Naive thymus-derived CD4-positive, alpha-beta T cell (primary cell): ENCODE measurements at regions not wholly inside any gene's neighbourhood (a gene's known extent, or its start where the extent isn't known, plus 50 kb on each side); places are given as distances from the start of the nearest gene placed in this dataset.

ENCODE experiments used
- ATAC-seq: fragments of 150-1000 bp; cut with Tn5 transposase; 2 replicates; pipeline ENCODE4 v1.10.0; 2021; ENCODE audit warnings: mild to moderate bottlenecking, moderate library complexity
- CTCF ChIA-PET: fragments of 350-600 bp; sonication (Branson Sonifier 250); formaldehyde crosslinking; loops from one replicate; lab custom pipeline; 2021; ENCODE audit warnings: antibody characterized with exemption; lab: Charles Lee
- POLR2A ChIA-PET: fragments of 350-600 bp; sonication (Branson Sonifier 250); formaldehyde crosslinking; loops from one replicate; lab custom pipeline; 2021; ENCODE audit warnings: antibody characterized with exemption, inconsistent platforms; lab: Charles Lee
- DNase-seq, 9 donors: peaks; one replicate each; pipeline versions ENCODE4 v3.0.0 to v3.0.0-alpha.2; 2020 to 2022; ENCODE audit warnings: mixed read lengths in 1 of 9
- H3K27ac ChIP-seq: one replicate; pipeline ENCODE4 v1.7.0; 2013; ENCODE audit warnings: mild to moderate bottlenecking, low read depth, low read length, moderate library complexity
- H3K27me3 ChIP-seq, 2 donors: one replicate each; pipeline ENCODE4 v1.7.0; 2013; ENCODE audit warnings: low read length in 2 of 2, mild to moderate bottlenecking in 2 of 2, moderate library complexity in 2 of 2; ENCODE audit not compliant: control insufficient read depth in 2 of 2, insufficient read depth in 2 of 2
- H3K36me3 ChIP-seq, 3 experiments: 1 replicate in 2 of 3; 2 replicates in 1 of 3; pipeline ENCODE4 v1.7.0; 2013; ENCODE audit warnings: low read length in 3 of 3, mild to moderate bottlenecking in 3 of 3, moderate library complexity in 1 of 3; ENCODE audit not compliant: insufficient read depth in 3 of 3, control insufficient read depth in 2 of 3
- H3K4me1 ChIP-seq, 2 donors: one replicate each; pipeline ENCODE4 v1.7.0; 2013; ENCODE audit warnings: low read length in 2 of 2, mild to moderate bottlenecking in 2 of 2, moderate library complexity in 1 of 2; ENCODE audit not compliant: control insufficient read depth in 2 of 2, insufficient read depth in 2 of 2
- H3K4me3 ChIP-seq: 2 replicates; pipeline ENCODE4 v1.7.0; 2013; ENCODE audit warnings: mild to moderate bottlenecking, low read length
- H3K9me3 ChIP-seq, 3 experiments: 1 replicate in 2 of 3; 2 replicates in 1 of 3; pipeline ENCODE4 v1.7.0; 2013; ENCODE audit warnings: low read length in 3 of 3; ENCODE audit not compliant: control insufficient read depth in 2 of 3
- H3K27ac Mint-ChIP-seq, 9 donors: one replicate each; pipeline ENCODE4 v1.8.0; 2020 to 2022; ENCODE audit warnings: mixed read lengths in 9 of 9, mild to moderate bottlenecking in 8 of 9, moderate library complexity in 5 of 9, inconsistent platforms in 2 of 9
- H3K27me3 Mint-ChIP-seq, 5 donors: one replicate each; pipeline ENCODE4 v1.8.0; 2021 to 2022; ENCODE audit warnings: mixed read lengths in 5 of 5, mild to moderate bottlenecking in 1 of 5
- H3K36me3 Mint-ChIP-seq, 5 donors: one replicate each; pipeline ENCODE4 v1.8.0; 2020 to 2022; ENCODE audit warnings: mixed read lengths in 5 of 5, mild to moderate bottlenecking in 3 of 5, inconsistent platforms in 1 of 5
- H3K4me1 Mint-ChIP-seq, 7 donors: one replicate each; pipeline ENCODE4 v1.8.0; 2020 to 2022; ENCODE audit warnings: mixed read lengths in 7 of 7, mild to moderate bottlenecking in 3 of 7, inconsistent platforms in 1 of 7
- H3K4me3 Mint-ChIP-seq, 10 donors: one replicate each; pipeline ENCODE4 v1.8.0; 2020 to 2022; ENCODE audit warnings: mild to moderate bottlenecking in 10 of 10, mixed read lengths in 10 of 10, moderate library complexity in 6 of 10, inconsistent platforms in 2 of 10
- H3K9me3 Mint-ChIP-seq, 11 donors: one replicate each; pipeline ENCODE4 v1.8.0; 2020 to 2022; ENCODE audit warnings: mixed read lengths in 11 of 11, mild to moderate bottlenecking in 4 of 11, inconsistent platforms in 1 of 11, moderate library complexity in 1 of 11
- intact Hi-C, 2 donors: fragments of 100-400 bp; cut with micrococcal nuclease; formaldehyde crosslinking; loops; one replicate each; pipeline ENCODE4 v1.15.1; 2023

- ATAC-seq (no peak), DNase-seq (no peak)
- Mint-ChIP-seq H3K9me3 (peaks cover 0 to 10% (median 2%) of the 10 kb centered on the region in 11 donors), H3K36me3 (no peaks in the 10 kb centered on the region), H3K27me3 (no peaks in the 10 kb centered on the region), H3K4me3 (no peak overlapping the region), H3K27ac (no peak overlapping the region), H3K4me1 (no peaks in the 10 kb centered on the region)
- H3K9me3 ChIP-seq: peaks cover 0 to 6% (median 0%) of the 10 kb centered on the region in 3 experiments
- no peaks in the 10 kb centered on the region for H3K36me3 ChIP-seq
- H3K27me3 ChIP-seq: no peaks in the 10 kb centered on the region
- CTCF ChIA-PET: no interaction called here
- H3K4me3 ChIP-seq: no peak overlapping the region
- intact Hi-C loops: no loop called here
- POLR2A ChIA-PET: no interaction called here
- H3K4me1 ChIP-seq: no peaks in the 10 kb centered on the region
- no peak overlapping the region for H3K27ac ChIP-seq
Measured at GRCh38 chr4:91963486-91963885, 340.3 kb upstream of the GRID2 start.

DNA sequence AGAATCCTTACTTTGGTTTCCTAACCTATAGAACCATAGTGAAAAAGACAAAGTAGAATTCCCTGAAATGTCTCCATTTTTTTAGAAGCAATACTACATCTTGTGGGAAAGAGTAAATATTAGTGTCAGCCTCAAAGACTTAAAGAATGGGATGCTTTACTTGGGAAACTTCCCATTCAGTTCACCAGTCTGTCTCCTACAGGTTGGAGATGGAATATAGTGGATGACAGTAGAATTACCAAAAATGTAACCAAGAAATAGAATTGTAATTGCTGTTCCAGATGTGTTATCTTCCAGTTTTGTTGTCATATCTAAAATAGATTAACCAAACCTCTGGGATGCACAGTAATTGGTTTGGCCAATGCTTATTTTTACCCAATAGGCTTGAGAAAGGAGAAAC is 338.6 kb upstream of the GRID2 start:
- intact Hi-C loops: no loop called here
- ChIA-PET POLR2A (no interaction called here), CTCF (no interaction called here)
- DNase-seq: no peak
- Histone ChIP-seq H3K36me3 (no peaks in the 10 kb centered on the region), H3K4me3 (no peak overlapping the region), H3K27me3 (no peaks in the 10 kb centered on the region), H3K4me1 (no peaks in the 10 kb centered on the region), H3K9me3 (peaks cover 0 to 4% (median 0%) of the 10 kb centered on the region in 3 experiments), H3K27ac (no peak overlapping the region)
- no peaks in the 10 kb centered on the region for H3K27me3 Mint-ChIP-seq
- peaks cover 0 to 10% (median 2%) of the 10 kb centered on the region in 11 donors for H3K9me3 Mint-ChIP-seq
- H3K27ac Mint-ChIP-seq: no peak overlapping the region
- no peak for ATAC-seq
- no peak overlapping the region for H3K4me3 Mint-ChIP-seq
- H3K36me3 Mint-ChIP-seq: no peaks in the 10 kb centered on the region
- H3K4me1 Mint-ChIP-seq: no peaks in the 10 kb centered on the region

DNA sequence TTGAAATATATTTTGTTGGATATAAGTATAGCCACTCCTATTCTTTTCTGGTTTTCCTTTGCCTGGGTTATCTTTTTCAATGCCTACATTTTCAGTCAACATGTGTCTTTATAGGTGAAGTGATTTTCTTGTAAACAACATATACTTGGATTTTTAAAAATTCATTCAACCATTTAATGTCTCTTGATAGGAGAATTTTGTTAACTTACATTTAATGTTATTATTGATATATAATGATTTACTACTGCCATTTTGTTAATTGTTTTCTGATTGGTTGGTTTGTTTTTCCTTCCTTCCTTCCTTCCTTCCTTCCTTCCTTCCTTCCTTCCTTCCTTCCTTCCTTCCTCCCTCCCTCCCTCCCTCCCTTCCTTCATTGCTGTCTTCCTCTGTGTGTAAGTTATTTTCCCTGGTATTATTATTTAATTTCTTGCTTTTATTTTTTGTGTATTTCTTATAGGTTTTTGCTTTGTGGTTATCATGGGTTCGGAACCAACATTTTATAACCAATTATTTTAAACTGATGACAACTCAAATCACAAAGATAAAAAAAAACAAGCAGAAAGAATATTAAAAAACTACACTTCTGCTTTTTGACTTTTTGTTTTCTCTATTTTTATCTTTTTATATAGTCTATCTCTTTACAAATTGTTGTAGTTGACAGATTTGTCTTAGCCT is 330.1 kb upstream of the GRID2 start:
- no peak overlapping the region for H3K27ac ChIP-seq
- Mint-ChIP-seq H3K36me3 (peaks cover 0 to 4% (median 0%) of the 10 kb centered on the region in 5 donors), H3K4me1 (no peaks in the 10 kb centered on the region), H3K9me3 (peaks cover 2 to 22% (median 9%) of the 10 kb centered on the region in 11 donors), H3K27me3 (no peaks in the 10 kb centered on the region), H3K4me3 (no peak overlapping the region), H3K27ac (no peak overlapping the region)
- no peaks in the 10 kb centered on the region for H3K27me3 ChIP-seq
- no peak for ATAC-seq
- H3K36me3 ChIP-seq: no peaks in the 10 kb centered on the region
- ChIA-PET CTCF (no interaction called here), POLR2A (no interaction called here)
- no peak for DNase-seq
- no peak overlapping the region for H3K4me3 ChIP-seq
- H3K9me3 ChIP-seq: peaks cover 0 to 6% (median 4%) of the 10 kb centered on the region in 3 experiments
- intact Hi-C loops: no loop called here
- H3K4me1 ChIP-seq: no peaks in the 10 kb centered on the region

DNA sequence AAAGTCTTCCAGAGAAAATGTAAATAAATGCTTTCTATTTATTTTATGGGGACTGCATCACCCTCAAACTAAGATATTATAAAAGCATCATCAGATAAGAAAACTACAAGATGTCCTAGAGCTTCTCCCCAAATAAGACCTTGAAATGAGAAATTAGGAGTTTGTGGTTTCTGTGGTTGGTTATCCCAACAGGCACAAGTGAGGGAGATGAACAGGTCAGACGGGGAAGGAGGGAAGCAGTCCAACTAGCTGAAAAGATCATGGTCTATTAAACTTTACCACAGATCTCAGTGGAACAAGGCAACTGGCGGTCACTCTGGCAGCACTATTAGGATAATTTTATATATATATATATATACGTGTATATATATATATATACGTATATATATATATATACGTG is 319.3 kb upstream of the GRID2 start:
- no peak overlapping the region for H3K27ac Mint-ChIP-seq
- no peaks in the 10 kb centered on the region for H3K36me3 Mint-ChIP-seq
- Histone ChIP-seq H3K4me3 (no peak overlapping the region), H3K9me3 (no peaks in the 10 kb centered on the region), H3K36me3 (no peaks in the 10 kb centered on the region), H3K27ac (no peak overlapping the region), H3K27me3 (no peaks in the 10 kb centered on the region), H3K4me1 (no peaks in the 10 kb centered on the region)
- H3K4me1 Mint-ChIP-seq: no peaks in the 10 kb centered on the region
- CTCF ChIA-PET: no interaction called here
- peaks cover 0 to 12% (median 0%) of the 10 kb centered on the region in 11 donors for H3K9me3 Mint-ChIP-seq
- POLR2A ChIA-PET: no interaction called here
- no peak for ATAC-seq
- H3K4me3 Mint-ChIP-seq: no peak overlapping the region
- no peak for DNase-seq
- no peaks in the 10 kb centered on the region for H3K27me3 Mint-ChIP-seq
- intact Hi-C loops: no loop called here

DNA sequence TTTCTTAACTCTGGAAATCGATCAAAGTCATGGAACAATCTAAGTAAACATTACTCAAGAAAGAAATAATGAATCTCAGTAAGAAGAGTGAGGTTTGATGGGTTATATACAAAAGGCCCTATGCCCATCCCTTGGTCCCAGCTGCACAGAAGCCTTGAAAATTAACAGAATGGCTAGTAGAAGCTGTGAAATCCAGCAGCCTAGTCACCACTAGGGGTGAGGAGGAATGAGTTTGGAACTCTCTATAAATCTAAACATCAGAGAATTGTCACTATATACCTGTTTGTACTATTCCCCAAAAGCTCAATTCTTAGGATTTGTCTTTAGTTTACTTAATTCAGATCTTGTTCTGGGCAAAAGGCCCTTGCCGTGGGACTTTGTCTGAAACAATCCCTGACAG is 313.9 kb upstream of the GRID2 start:
- Mint-ChIP-seq H3K9me3 (peaks cover 0 to 36% (median 0%) of the 10 kb centered on the region in 11 donors), H3K27ac (no peak overlapping the region), H3K27me3 (no peaks in the 10 kb centered on the region), H3K4me3 (no peak overlapping the region), H3K36me3 (no peaks in the 10 kb centered on the region), H3K4me1 (no peaks in the 10 kb centered on the region)
- no peak overlapping the region for H3K27ac ChIP-seq
- CTCF ChIA-PET: no interaction called here
- no peaks in the 10 kb centered on the region for H3K4me1 ChIP-seq
- POLR2A ChIA-PET: no interaction called here
- no peak for ATAC-seq
- no peak for DNase-seq
- intact Hi-C loops: no loop called here
- H3K36me3 ChIP-seq: no peaks in the 10 kb centered on the region
- no peaks in the 10 kb centered on the region for H3K9me3 ChIP-seq
- no peak overlapping the region for H3K4me3 ChIP-seq
- no peaks in the 10 kb centered on the region for H3K27me3 ChIP-seq

DNA sequence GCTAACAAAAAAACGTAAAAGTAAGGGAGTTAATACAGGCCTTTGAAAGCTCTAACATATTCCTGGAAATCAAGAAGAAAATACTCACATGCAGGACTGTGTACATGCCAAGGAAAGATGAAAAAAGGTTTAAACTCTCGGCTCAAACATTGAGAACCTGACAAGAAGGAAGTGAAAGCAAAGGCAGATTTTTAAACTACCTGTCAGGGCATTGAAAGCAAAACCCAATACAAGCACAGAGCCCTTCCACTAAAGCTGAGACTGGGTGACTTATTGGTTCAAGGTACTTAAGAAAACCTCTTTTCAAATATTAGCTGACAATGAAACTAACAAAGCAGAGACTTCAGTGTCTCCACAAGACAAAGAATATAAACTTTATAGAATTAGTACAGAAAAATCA is 313.0 kb upstream of the GRID2 start:
- Histone ChIP-seq H3K9me3 (no peaks in the 10 kb centered on the region), H3K27me3 (no peaks in the 10 kb centered on the region), H3K36me3 (no peaks in the 10 kb centered on the region), H3K4me3 (no peak overlapping the region), H3K4me1 (no peaks in the 10 kb centered on the region), H3K27ac (no peak overlapping the region)
- no peaks in the 10 kb centered on the region for H3K4me1 Mint-ChIP-seq
- ATAC-seq: no peak
- intact Hi-C loops: no loop called here
- ChIA-PET CTCF (no interaction called here), POLR2A (no interaction called here)
- H3K36me3 Mint-ChIP-seq: no peaks in the 10 kb centered on the region
- no peaks in the 10 kb centered on the region for H3K27me3 Mint-ChIP-seq
- no peak overlapping the region for H3K27ac Mint-ChIP-seq
- DNase-seq: no peak
- H3K4me3 Mint-ChIP-seq: no peak overlapping the region
- H3K9me3 Mint-ChIP-seq: peaks cover 0 to 30% (median 0%) of the 10 kb centered on the region in 11 donors

DNA sequence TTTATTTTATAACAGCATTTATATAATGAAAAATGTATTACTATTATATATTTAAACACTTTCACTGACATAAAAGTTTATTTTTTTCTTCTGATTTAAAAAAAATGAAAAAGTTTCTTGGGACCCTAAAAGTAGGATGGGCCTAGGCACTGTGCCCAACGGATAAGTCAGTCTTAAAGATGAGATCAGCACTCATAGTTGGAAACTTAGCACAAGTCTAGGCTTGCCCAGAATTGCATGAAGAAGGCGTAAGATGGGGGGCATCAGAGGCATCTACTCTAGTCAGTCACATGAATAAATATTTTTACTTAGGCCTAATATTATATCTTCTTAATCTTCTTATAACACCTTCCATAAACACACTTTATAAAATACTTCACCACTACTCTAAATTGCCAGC is 306.7 kb upstream of the GRID2 start:
- POLR2A ChIA-PET: no interaction called here
- H3K4me3 ChIP-seq: no peak overlapping the region

More for the DNA sequence above, 306.7 kb upstream of the GRID2 start:
- Mint-ChIP-seq H3K4me1 (no peaks in the 10 kb centered on the region), H3K27me3 (no peaks in the 10 kb centered on the region), H3K27ac (no peak overlapping the region), H3K36me3 (no peaks in the 10 kb centered on the region), H3K4me3 (no peak overlapping the region), H3K9me3 (peaks cover 0 to 18% (median 3%) of the 10 kb centered on the region in 11 donors)
- no peaks in the 10 kb centered on the region for H3K27me3 ChIP-seq
- intact Hi-C loops: no loop called here
- H3K27ac ChIP-seq: no peak overlapping the region
- no peak for ATAC-seq
- H3K4me1 ChIP-seq: no peaks in the 10 kb centered on the region
- H3K36me3 ChIP-seq: no peaks in the 10 kb centered on the region
- DNase-seq: no peak
- H3K9me3 ChIP-seq: peaks cover 0 to 6% (median 0%) of the 10 kb centered on the region in 3 experiments
- CTCF ChIA-PET: no interaction called here
